ENCODE measurements at regions not wholly inside any gene's neighbourhood (a gene's known extent, or its start where the extent isn't known, plus 50 kb on each side); places are given as distances from the start of the nearest gene placed in this dataset.

DNA sequence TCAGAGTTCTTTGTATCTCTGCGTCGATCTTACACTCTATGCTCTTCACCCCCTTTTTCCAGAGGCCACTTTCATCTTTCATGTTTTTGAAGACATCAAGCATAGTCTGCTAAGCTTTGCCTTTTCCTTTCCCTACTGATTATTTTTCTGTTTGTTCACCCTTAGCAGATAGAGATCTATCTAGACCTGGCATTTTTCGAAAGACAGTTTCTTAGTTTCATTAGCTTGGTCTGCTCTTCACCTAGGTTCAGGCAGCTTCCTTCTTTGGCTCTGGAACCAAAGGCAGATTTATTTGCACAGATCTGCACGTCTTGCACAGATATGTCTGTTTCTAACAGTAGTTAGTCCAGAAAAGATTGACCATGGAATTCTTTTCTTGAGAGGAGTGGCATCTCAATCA is 122.7 kb upstream of the HS3ST5 start:
- no peak for TF ChIP-seq CTCF (IDR thresholded peaks at IDR 0.05; ENCODE audit: low read depth, low read length, poor library complexity, severe bottlenecking)
- Histone ChIP-seq H3K4me1 (ENCODE audit: control insufficient read depth, low read length) (no peaks in the 10 kb centered on the region), H3K4me3 (ENCODE audit: low read length) (no peak overlapping the region), H3K36me3 (ENCODE audit: control insufficient read depth, low read length) (no peaks in the 10 kb centered on the region), H3K9me3 (ENCODE audit: control insufficient read depth, insufficient read depth, low read length) (no peaks in the 10 kb centered on the region), H3F3A (ENCODE audit: control insufficient read depth, insufficient read depth) (no peaks in the 10 kb centered on the region), H3K9me2 (replicated peaks; ENCODE audit: control insufficient read depth, low read length) (no peaks in the 10 kb centered on the region), H3K27me3 (ENCODE audit: control insufficient read depth, low read length) (no peaks in the 10 kb centered on the region), H4K20me1 (ENCODE audit: control insufficient read depth, insufficient read depth, low read depth, low read length) (no peaks in the 10 kb centered on the region), H3K27ac (ENCODE audit: low read depth, low read length) (no peak overlapping the region), H3K4me2 (ENCODE audit: low read length) (no peak overlapping the region), H3K79me2 (ENCODE audit: control insufficient read depth, low read length) (no peaks in the 10 kb centered on the region)

GRCh38 chr6:114453737-114454276 is 111.0 kb upstream of the HS3ST5 start:
- Histone ChIP-seq H3K27ac (ENCODE audit: low read depth, low read length) (no peak overlapping the region), H3K9me3 (ENCODE audit: control insufficient read depth, insufficient read depth, low read length) (no peaks in the 10 kb centered on the region), H3K4me3 (ENCODE audit: low read length) (no peak overlapping the region), H3K4me1 (ENCODE audit: control insufficient read depth, low read length) (no peaks in the 10 kb centered on the region), H4K20me1 (ENCODE audit: control insufficient read depth, insufficient read depth, low read depth, low read length) (no peaks in the 10 kb centered on the region), H3K36me3 (ENCODE audit: control insufficient read depth, low read length) (no peaks in the 10 kb centered on the region), H3K9me2 (replicated peaks; ENCODE audit: control insufficient read depth, low read length) (no peaks in the 10 kb centered on the region), H3F3A (ENCODE audit: control insufficient read depth, insufficient read depth) (no peaks in the 10 kb centered on the region), H3K27me3 (ENCODE audit: control insufficient read depth, low read length) (no peaks in the 10 kb centered on the region), H3K4me2 (ENCODE audit: low read length) (no peak overlapping the region), H3K79me2 (ENCODE audit: control insufficient read depth, low read length) (no peaks in the 10 kb centered on the region)
- no peak for TF ChIP-seq CTCF (IDR thresholded peaks at IDR 0.05; ENCODE audit: low read depth, low read length, poor library complexity, severe bottlenecking)
- no peak for TF ChIP-seq EZH2phosphoT487 (IDR thresholded peaks at IDR 0.05; ENCODE audit: borderline replicate concordance, low read length)

DNA sequence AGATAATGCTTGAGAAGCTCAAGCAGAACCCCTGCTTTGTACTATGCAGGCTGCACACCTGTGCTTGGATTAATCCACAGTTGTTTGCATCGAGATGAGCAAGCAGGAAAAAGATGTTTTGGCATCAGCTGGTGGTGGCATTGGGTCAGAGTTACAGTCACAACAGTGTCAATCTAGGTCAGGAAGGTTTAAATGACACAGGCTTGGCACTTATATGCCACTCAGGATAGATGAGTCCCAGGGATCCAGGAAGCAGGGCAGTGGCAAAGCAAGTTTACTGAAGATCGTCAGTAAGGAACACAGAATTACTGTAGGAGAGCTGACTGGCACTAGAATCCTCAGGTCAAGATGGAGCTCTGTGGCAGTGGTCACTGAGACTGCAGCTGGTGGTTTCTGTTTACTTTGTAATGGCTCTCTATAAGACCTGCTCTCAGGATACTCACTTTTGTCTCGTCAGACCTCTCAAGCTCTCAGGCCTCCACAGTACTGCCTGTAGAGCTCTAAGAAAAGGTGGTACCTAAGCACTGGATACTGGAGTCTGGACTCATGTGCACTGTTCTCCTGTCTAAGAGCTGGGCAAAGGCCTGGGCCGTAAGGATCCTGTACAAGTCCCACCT is 110.1 kb upstream of the HS3ST5 start:
- no peaks in the 10 kb centered on the region for H3K27me3 ChIP-seq (ENCODE audit: control insufficient read depth, low read length)
- no peaks in the 10 kb centered on the region for H3K4me1 ChIP-seq (ENCODE audit: control insufficient read depth, low read length)
- H3K79me2 ChIP-seq (ENCODE audit: control insufficient read depth, low read length), result no peaks in the 10 kb centered on the region
- H3K4me3 ChIP-seq (ENCODE audit: low read length), result no peak overlapping the region
- no peaks in the 10 kb centered on the region for H3K9me2 ChIP-seq (replicated peaks; ENCODE audit: control insufficient read depth, low read length)
- H3K4me2 ChIP-seq (ENCODE audit: low read length), result no peak overlapping the region
- no peak overlapping the region for H3K27ac ChIP-seq (ENCODE audit: low read depth, low read length)
- H4K20me1 ChIP-seq (ENCODE audit: control insufficient read depth, insufficient read depth, low read depth, low read length), result no peaks in the 10 kb centered on the region
- H3K9me3 ChIP-seq (ENCODE audit: control insufficient read depth, insufficient read depth, low read length), result no peaks in the 10 kb centered on the region
- H3F3A ChIP-seq (ENCODE audit: control insufficient read depth, insufficient read depth), result no peaks in the 10 kb centered on the region
- no peaks in the 10 kb centered on the region for H3K36me3 ChIP-seq (ENCODE audit: control insufficient read depth, low read length)
- TF ChIP-seq EZH2phosphoT487 (IDR thresholded peaks at IDR 0.05; ENCODE audit: borderline replicate concordance, low read length) (no peak), CTCF (IDR thresholded peaks at IDR 0.05; ENCODE audit: low read depth, low read length, poor library complexity, severe bottlenecking) (no peak)
